IMR-90 (cell line): ENCODE measurements at regions not wholly inside any gene's neighbourhood (a gene's known extent, or its start where the extent isn't known, plus 50 kb on each side); places are given as distances from the start of the nearest gene placed in this dataset.

Source experiments
- ATAC-seq: fragments of 200-7000 bp; cut with Tn5 transposase; 2 replicates; pipeline ENCODE4 v1.9.1; 2020; ENCODE audit warnings: low read depth, mild to moderate bottlenecking, moderate library complexity
- BruUV-seq: library from RNA; stranded (reverse); fragments of 400-500 nt; replicated peaks from 2 replicates; lab custom pipeline; 2021; lab: Mats Ljungman, UMichigan
- CTCF ChIA-PET: fragments of 300-600 bp; formaldehyde crosslinking; extraction: SDS; loops from one replicate; lab custom pipeline; 2021; ENCODE audit warnings: antibody characterized with exemption; lab: Yijun Ruan, JAX
- POLR2A ChIA-PET: fragments of 300-600 bp; sonication (Branson Sonifier 250); formaldehyde crosslinking; loops from one replicate; lab custom pipeline; 2022; ENCODE audit warnings: antibody characterized with exemption; ENCODE audit not compliant: unreplicated experiment; lab: Charles Lee
- DNase-seq: peaks from one replicate; pipeline ENCODE4 v3.0.0; 2013
- H2AFZ ChIP-seq: replicated peaks from 2 replicates; pipeline ENCODE3; 2013; ENCODE audit warnings: low read length, mild to moderate bottlenecking; ENCODE audit not compliant: poor library complexity
- H2AK5ac ChIP-seq: 2 replicates; pipeline ENCODE4 v1.6.1; 2013; ENCODE audit warnings: low read depth, low read length, inconsistent platforms
- H2AK9ac ChIP-seq: replicated peaks from 2 replicates; pipeline ENCODE3; 2013; ENCODE audit warnings: mild to moderate bottlenecking, low read depth, low read length, moderate library complexity; ENCODE audit not compliant: poor library complexity
- H2BK120ac ChIP-seq: 2 replicates; pipeline ENCODE4 v1.6.1; 2013; ENCODE audit warnings: low read depth, low read length, inconsistent platforms
- H2BK15ac ChIP-seq: 3 replicates; pipeline ENCODE4 v1.6.1; 2013; ENCODE audit warnings: low read depth, low read length, inconsistent platforms
- H2BK20ac ChIP-seq: 2 replicates; pipeline ENCODE4 v1.6.1; 2013; ENCODE audit warnings: low read depth, mild to moderate bottlenecking, inconsistent platforms, low read length, moderate library complexity
- H2BK5ac ChIP-seq: 2 replicates; pipeline ENCODE4 v1.6.1; 2013; ENCODE audit warnings: mild to moderate bottlenecking, low read depth, low read length, inconsistent platforms; ENCODE audit not compliant: poor library complexity, severe bottlenecking
- H3K14ac ChIP-seq: replicated peaks from 2 replicates; pipeline ENCODE4 v1.6.1; 2013; ENCODE audit warnings: low read depth, low read length, inconsistent platforms
- H3K18ac ChIP-seq: 2 replicates; pipeline ENCODE4 v1.6.1; 2013; ENCODE audit warnings: low read depth, low read length, control low read depth
- H3K23ac ChIP-seq: 2 replicates; pipeline ENCODE4 v1.6.1; 2013; ENCODE audit warnings: low read depth, low read length, inconsistent platforms
- H3K27ac ChIP-seq: 2 replicates; pipeline ENCODE4 v1.5.1; 2013; ENCODE audit warnings: mild to moderate bottlenecking, control low read depth, low read length; ENCODE audit not compliant: insufficient read depth
- H3K27me3 ChIP-seq: 2 replicates; pipeline ENCODE4 v1.6.1; 2013; ENCODE audit warnings: low read length; ENCODE audit not compliant: control insufficient read depth, insufficient read depth
- H3K36me3 ChIP-seq: 2 replicates; pipeline ENCODE4 v1.6.1; 2013; ENCODE audit warnings: low read length, mixed read lengths; ENCODE audit not compliant: control insufficient read depth, insufficient read depth
- H3K4ac ChIP-seq: 2 replicates; pipeline ENCODE4 v1.6.1; 2013; ENCODE audit warnings: low read depth, low read length, inconsistent platforms
- H3K4me1 ChIP-seq: 2 replicates; pipeline ENCODE4 v1.6.1; 2013; ENCODE audit warnings: low read length, mixed read lengths; ENCODE audit not compliant: control insufficient read depth, insufficient read depth
- H3K4me2 ChIP-seq: 2 replicates; pipeline ENCODE4 v1.6.1; 2013; ENCODE audit warnings: low read depth, mild to moderate bottlenecking, control low read depth, low read length, moderate library complexity
- H3K4me3 ChIP-seq: 2 replicates; pipeline ENCODE4 v1.5.1; 2013; ENCODE audit warnings: low read depth, mild to moderate bottlenecking, control low read depth, low read length, moderate library complexity; ENCODE audit not compliant: insufficient read depth
- H3K56ac ChIP-seq: 2 replicates; pipeline ENCODE4 v1.6.1; 2013; ENCODE audit warnings: low read length, inconsistent platforms; ENCODE audit not compliant: insufficient read depth; ENCODE audit errors: extremely low read depth
- H3K79me1 ChIP-seq, 2 experiments: 2 replicates each; pipeline ENCODE4 v1.6.1; 2013; ENCODE audit warnings: low read length in 2 of 2, inconsistent platforms in 1 of 2, low read depth in 1 of 2
- H3K9ac ChIP-seq: 2 replicates; pipeline ENCODE4 v1.6.1; 2013; ENCODE audit warnings: low read depth, low read length, control low read depth
- H3K9me1 ChIP-seq: 2 replicates; pipeline ENCODE4 v1.6.1; 2013; ENCODE audit warnings: low read length, inconsistent platforms; ENCODE audit not compliant: insufficient read depth
- H3K9me3 ChIP-seq: 2 replicates; pipeline ENCODE4 v1.6.1; 2013; ENCODE audit warnings: low read length; ENCODE audit not compliant: control insufficient read depth, insufficient read depth
- H4K20me1 ChIP-seq: 2 replicates; pipeline ENCODE4 v1.6.1; 2013; ENCODE audit warnings: low read length, inconsistent platforms; ENCODE audit not compliant: insufficient read depth
- H4K5ac ChIP-seq: 2 replicates; pipeline ENCODE4 v1.6.1; 2013; ENCODE audit warnings: mild to moderate bottlenecking, low read depth, low read length, control low read depth
- H4K8ac ChIP-seq, 2 experiments: 2 replicates each; pipeline ENCODE4 v1.6.1; 2013; ENCODE audit warnings: low read depth in 2 of 2, low read length in 2 of 2, control low read depth in 1 of 2, inconsistent platforms in 1 of 2
- H4K91ac ChIP-seq: 2 replicates; pipeline ENCODE4 v1.6.1; 2013; ENCODE audit warnings: low read depth, low read length, inconsistent platforms; ENCODE audit not compliant: insufficient read depth
- BHLHE40 ChIP-seq: fragments of 150-350 bp; IDR thresholded peaks from 2 replicates; pipeline ENCODE4 v1.6.1; 2016; ENCODE audit warnings: mild to moderate bottlenecking, low read depth, low read length
- FOS ChIP-seq: fragments of 150-350 bp; IDR thresholded peaks from 2 replicates; pipeline ENCODE4 v1.6.1; 2016; ENCODE audit warnings: low read depth, low read length
- MAZ ChIP-seq: IDR thresholded peaks from 2 replicates; pipeline ENCODE4 v1.6.1; 2012; ENCODE audit warnings: low read depth, mild to moderate bottlenecking, low read length, improper control_type of control experiment, moderate library complexity, borderline replicate concordance
- SMC3 ChIP-seq: fragments of 150-350 bp; IDR thresholded peaks from 2 replicates; pipeline ENCODE4 v1.6.1; 2016; ENCODE audit warnings: low read depth, mild to moderate bottlenecking, antibody characterized with exemption, low read length, moderate library complexity
- WGBS, 2 experiments: methylation state at CpG; one replicate each; pipeline versions ENCODE4 v1.1.5 to v1.1.7; 2013; ENCODE audit warnings: missing lambda C conversion rate in 2 of 2; ENCODE audit not compliant: insufficient read length in 1 of 2; ENCODE audit errors: extremely low coverage in 2 of 2; 5-methylcytosine and 5-hydroxymethylcytosine counted together
- dilution Hi-C: fragments of 300-500 bp; cut with HindIII; formaldehyde crosslinking; loops from one replicate; pipeline ENCODE4 v1.14.3; 2018; ENCODE audit warnings: low sequenced_read_pairs; ENCODE audit not compliant: unreplicated experiment
- in situ Hi-C: fragments of 300-500 bp; cut with MboI; formaldehyde crosslinking; loops from 3 replicates; pipeline ENCODE4 v1.14.3; 2019; ENCODE audit warnings: low sequenced_read_pairs, inconsistent platforms, mixed read lengths
- intact Hi-C: fragments of 100-400 bp; cut with micrococcal nuclease; formaldehyde crosslinking; loops from 2 replicates; pipeline ENCODE4 v1.10.0; 2022
- TF ChIP-seq, protein P1 (sequence below): conservative IDR thresholded peaks from 2 replicates; pipeline ENCODE4 v1.5.1; 2012; ENCODE audit warnings: mild to moderate bottlenecking, low read depth, low read length, improper control_type of control experiment

- CTCF ChIA-PET = interaction anchor here (0.9 kb wide), 1 partner anchor 189 kb away, joined by 3 read pairs; no protein-coding TSS in a partner anchor
Measured at GRCh38 chr3:145752576-145752975, 408.4 kb downstream of the PLOD2 start.

More at GRCh38 chr3:145752576-145752975, 408.4 kb downstream of the PLOD2 start:
- H2AK5ac ChIP-seq = no peak overlapping the region
- TF ChIP-seq MAZ (no peak), FOS (no peak), SMC3 (no peak), BHLHE40 (no peak)
- TF ChIP-seq, protein P1, sequence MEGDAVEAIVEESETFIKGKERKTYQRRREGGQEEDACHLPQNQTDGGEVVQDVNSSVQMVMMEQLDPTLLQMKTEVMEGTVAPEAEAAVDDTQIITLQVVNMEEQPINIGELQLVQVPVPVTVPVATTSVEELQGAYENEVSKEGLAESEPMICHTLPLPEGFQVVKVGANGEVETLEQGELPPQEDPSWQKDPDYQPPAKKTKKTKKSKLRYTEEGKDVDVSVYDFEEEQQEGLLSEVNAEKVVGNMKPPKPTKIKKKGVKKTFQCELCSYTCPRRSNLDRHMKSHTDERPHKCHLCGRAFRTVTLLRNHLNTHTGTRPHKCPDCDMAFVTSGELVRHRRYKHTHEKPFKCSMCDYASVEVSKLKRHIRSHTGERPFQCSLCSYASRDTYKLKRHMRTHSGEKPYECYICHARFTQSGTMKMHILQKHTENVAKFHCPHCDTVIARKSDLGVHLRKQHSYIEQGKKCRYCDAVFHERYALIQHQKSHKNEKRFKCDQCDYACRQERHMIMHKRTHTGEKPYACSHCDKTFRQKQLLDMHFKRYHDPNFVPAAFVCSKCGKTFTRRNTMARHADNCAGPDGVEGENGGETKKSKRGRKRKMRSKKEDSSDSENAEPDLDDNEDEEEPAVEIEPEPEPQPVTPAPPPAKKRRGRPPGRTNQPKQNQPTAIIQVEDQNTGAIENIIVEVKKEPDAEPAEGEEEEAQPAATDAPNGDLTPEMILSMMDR = no peak
- intact Hi-C loops (no loop called here), in situ Hi-C loops (no loop called here), dilution Hi-C loops (no loop called here)
- no peak for ATAC-seq
- no peak overlapping the region for H3K4me2 ChIP-seq
- H4K5ac ChIP-seq = no peak overlapping the region
- H2BK15ac ChIP-seq = no peak overlapping the region
- H3K79me1 ChIP-seq = no peaks in the 10 kb centered on the region
- H2AFZ ChIP-seq = no peak overlapping the region
- H2BK5ac ChIP-seq = no peak overlapping the region
- no peaks in the 10 kb centered on the region for H3K9me1 ChIP-seq
- no peak overlapping the region for H3K23ac ChIP-seq
- H3K4ac ChIP-seq = no peak overlapping the region
- no peak overlapping the region for H2BK20ac ChIP-seq
- no peaks in the 10 kb centered on the region for H3K36me3 ChIP-seq
- POLR2A ChIA-PET = no interaction called here
- no peak overlapping the region for H3K14ac ChIP-seq
- no peak overlapping the region for H3K18ac ChIP-seq
- H4K20me1 ChIP-seq = no peaks in the 10 kb centered on the region
- no peak overlapping the region for H3K56ac ChIP-seq
- H4K91ac ChIP-seq = no peak overlapping the region
- no peak overlapping the region for H4K8ac ChIP-seq
- no peak overlapping the region for H2BK120ac ChIP-seq
- H3K9ac ChIP-seq = no peak overlapping the region
- DNase-seq = no peak
- no peaks in the 10 kb centered on the region for H3K27me3 ChIP-seq
- no peak overlapping the region for H3K27ac ChIP-seq
- no peak overlapping the region for H3K4me3 ChIP-seq
- no peaks in the 10 kb centered on the region for H3K4me1 ChIP-seq
- no CpG with 5 or more reads among the region's 1 CpG for WGBS, 2 experiments
- no peaks in the 10 kb centered on the region for H3K9me3 ChIP-seq
- no TSS peak for BruUV-seq
- no peak overlapping the region for H2AK9ac ChIP-seq
